Gastrocnemius medialis (tissue), 4 donors: ENCODE measurements at regions not wholly inside any gene's neighbourhood (a gene's known extent, or its start where the extent isn't known, plus 50 kb on each side); places are given as distances from the start of the nearest gene placed in this dataset.

Source experiments
- ATAC-seq, 2 donors: fragments of 150-250 bp; one replicate each; pipeline ENCODE4 v1.9.1; 2016
- DNase-seq, 2 donors: peaks; one replicate each; pipeline ENCODE4 v3.0.0-alpha.2; 2019
- H3K27ac ChIP-seq, 4 donors: fragments of 200-600 bp; sonication (generic); 1 replicate in 1 of 4; 2 replicates in 3 of 4; pipeline ENCODE4 v1.5.1; 2016 to 2018; ENCODE audit warnings: mild to moderate bottlenecking in 2 of 4, moderate library complexity in 1 of 4
- H3K27me3 ChIP-seq, 3 donors: fragments of 200-600 bp; sonication (generic) in 2 of 3; 1 replicate in 1 of 3; 2 replicates in 2 of 3; pipeline versions ENCODE4 v1.5.1 to v1.6.0; 2016 to 2019; ENCODE audit warnings: mild to moderate bottlenecking in 1 of 3, moderate library complexity in 1 of 3
- H3K36me3 ChIP-seq, 2 donors: fragments of 200-600 bp; sonication (generic) in 1 of 2; one replicate each; pipeline ENCODE4 v1.5.1; 2017 to 2018
- H3K4me1 ChIP-seq, 2 donors: fragments of 200-600 bp; sonication (generic) in 1 of 2; one replicate each; pipeline ENCODE4 v1.5.1; 2016 to 2017; ENCODE audit warnings: mild to moderate bottlenecking in 2 of 2
- H3K4me3 ChIP-seq, 4 donors: fragments of 200-600 bp; sonication (generic) in 3 of 4; 1 replicate in 1 of 4; 2 replicates in 3 of 4; pipeline ENCODE4 v1.5.1; 2016 to 2019; ENCODE audit warnings: mild to moderate bottlenecking in 2 of 4
- H3K9me3 ChIP-seq, 3 donors: fragments of 200-600 bp; sonication (generic) in 2 of 3; 1 replicate in 1 of 3; 2 replicates in 2 of 3; pipeline ENCODE4 v1.5.1; 2016 to 2019
- POLR2A ChIP-seq, 2 donors: fragments of 450-650 bp; IDR thresholded peaks; one replicate each; pipeline ENCODE4 v1.6.1; 2017; ENCODE audit warnings: antibody characterized with exemption in 2 of 2, mild to moderate bottlenecking in 2 of 2, moderate library complexity in 2 of 2
- in situ Hi-C, 4 donors: fragments of 200-750 bp; cut with MboI; loops; one replicate each; pipeline versions ENCODE4 v1.15.0 to v1.8.0; 2017; ENCODE audit warnings: low sequenced_read_pairs in 4 of 4
- intact Hi-C: fragments of 100-400 bp; cut with DNase I; formaldehyde crosslinking; loops from one replicate; pipeline ENCODE4 v1.15.1; 2023; ENCODE audit warnings: low total_unique reads
- TF ChIP-seq, protein P1 (sequence below), 5 experiments: fragments of 450-650 bp in 3 of 5; fragments of 200-600 bp in 2 of 5; sonication (generic) in 2 of 5; IDR thresholded peaks in 4 of 5; conservative IDR thresholded peaks in 1 of 5; 1 replicate in 4 of 5; 2 replicates in 1 of 5; pipeline ENCODE4 v1.5.1; 2016 to 2019; ENCODE audit warnings: antibody characterized with exemption in 5 of 5, mild to moderate bottlenecking in 3 of 5, moderate library complexity in 3 of 5

DNA sequence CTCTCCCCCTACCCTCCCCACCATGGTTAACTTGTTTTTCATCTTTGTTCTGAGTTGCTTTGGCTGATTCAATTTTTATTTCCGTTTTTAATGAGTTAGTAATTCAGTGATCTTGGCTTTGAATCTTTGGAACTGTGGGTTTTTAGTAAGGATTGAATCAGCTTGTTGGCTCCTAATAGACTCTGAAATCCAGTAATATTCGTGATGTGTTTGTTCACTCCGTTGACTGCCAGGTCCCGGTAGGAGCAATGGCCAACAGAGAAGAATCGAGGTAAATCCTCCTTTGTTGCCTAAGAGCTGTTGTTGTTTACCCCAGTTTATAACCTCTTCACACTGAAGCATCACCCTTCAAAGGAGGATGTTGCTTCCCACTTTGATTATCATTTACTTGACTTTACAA, 92.7 kb downstream of the PCSK1 start:
- peak overlapping the region; percentile 77 to 89 (median 85) for H3K27ac ChIP-seq
- DNase-seq (no peak), ATAC-seq (no peak)
- no peaks in the 10 kb centered on the region for H3K9me3 ChIP-seq
- no peak overlapping the region for H3K4me3 ChIP-seq
- no peaks in the 10 kb centered on the region for H3K36me3 ChIP-seq
- no peaks in the 10 kb centered on the region for H3K27me3 ChIP-seq
- TF ChIP-seq POLR2A (IDR thresholded peaks at IDR 0.05) = no peak
- TF ChIP-seq, protein P1, sequence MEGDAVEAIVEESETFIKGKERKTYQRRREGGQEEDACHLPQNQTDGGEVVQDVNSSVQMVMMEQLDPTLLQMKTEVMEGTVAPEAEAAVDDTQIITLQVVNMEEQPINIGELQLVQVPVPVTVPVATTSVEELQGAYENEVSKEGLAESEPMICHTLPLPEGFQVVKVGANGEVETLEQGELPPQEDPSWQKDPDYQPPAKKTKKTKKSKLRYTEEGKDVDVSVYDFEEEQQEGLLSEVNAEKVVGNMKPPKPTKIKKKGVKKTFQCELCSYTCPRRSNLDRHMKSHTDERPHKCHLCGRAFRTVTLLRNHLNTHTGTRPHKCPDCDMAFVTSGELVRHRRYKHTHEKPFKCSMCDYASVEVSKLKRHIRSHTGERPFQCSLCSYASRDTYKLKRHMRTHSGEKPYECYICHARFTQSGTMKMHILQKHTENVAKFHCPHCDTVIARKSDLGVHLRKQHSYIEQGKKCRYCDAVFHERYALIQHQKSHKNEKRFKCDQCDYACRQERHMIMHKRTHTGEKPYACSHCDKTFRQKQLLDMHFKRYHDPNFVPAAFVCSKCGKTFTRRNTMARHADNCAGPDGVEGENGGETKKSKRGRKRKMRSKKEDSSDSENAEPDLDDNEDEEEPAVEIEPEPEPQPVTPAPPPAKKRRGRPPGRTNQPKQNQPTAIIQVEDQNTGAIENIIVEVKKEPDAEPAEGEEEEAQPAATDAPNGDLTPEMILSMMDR (IDR thresholded peaks at IDR 0.05 in 4 of 5, conservative IDR thresholded peaks at IDR 0.05 in 1 of 5) = no peak
- intact Hi-C loops = loop anchor here (10.0 kb wide), 1 partner anchor 824 kb away; no protein-coding TSS in a partner anchor
- in situ Hi-C loops = loop anchor here (5.0 to 25.0 kb wide), 6 partner anchors 257 to 703 kb away; partner anchors contain the start of genes ELL2 (in 2 of the 4) and RFESD (in 1 of the 4)
- peaks cover 32 to 46% of the 10 kb centered on the region in 2 donors for H3K4me1 ChIP-seq

- no peak for ATAC-seq
- in situ Hi-C loops (loop anchor here (5.0 to 25.0 kb wide), 13 partner anchors 257 to 703 kb away; partner anchors contain the start of genes ELL2 (in 4 of the 4) and RFESD (in 1 of the 4)), intact Hi-C loops (loop anchor here (1.0 to 10.0 kb wide), 4 partner anchors 613 to 825 kb away; partner anchors contain the start of genes ARSK and RFESD)
- TF ChIP-seq POLR2A (IDR thresholded peaks at IDR 0.05) = no peak
- TF ChIP-seq, protein P1 (IDR thresholded peaks at IDR 0.05 in 4 of 5, conservative IDR thresholded peaks at IDR 0.05 in 1 of 5) = no peak
- H3K9me3 ChIP-seq = no peaks in the 10 kb centered on the region
- H3K36me3 ChIP-seq = no peaks in the 10 kb centered on the region
- H3K4me1 ChIP-seq = peaks cover 32 to 46% of the 10 kb centered on the region in 2 donors
- DNase-seq = no peak
- H3K27me3 ChIP-seq = no peaks in the 10 kb centered on the region
- no peak overlapping the region for H3K4me3 ChIP-seq
- H3K27ac ChIP-seq = peak overlapping the region; percentile 77 to 89 (median 85)
These were observed 93.2 kb downstream of the PCSK1 start for GRCh38 chr5:96339862-96340261.

DNA sequence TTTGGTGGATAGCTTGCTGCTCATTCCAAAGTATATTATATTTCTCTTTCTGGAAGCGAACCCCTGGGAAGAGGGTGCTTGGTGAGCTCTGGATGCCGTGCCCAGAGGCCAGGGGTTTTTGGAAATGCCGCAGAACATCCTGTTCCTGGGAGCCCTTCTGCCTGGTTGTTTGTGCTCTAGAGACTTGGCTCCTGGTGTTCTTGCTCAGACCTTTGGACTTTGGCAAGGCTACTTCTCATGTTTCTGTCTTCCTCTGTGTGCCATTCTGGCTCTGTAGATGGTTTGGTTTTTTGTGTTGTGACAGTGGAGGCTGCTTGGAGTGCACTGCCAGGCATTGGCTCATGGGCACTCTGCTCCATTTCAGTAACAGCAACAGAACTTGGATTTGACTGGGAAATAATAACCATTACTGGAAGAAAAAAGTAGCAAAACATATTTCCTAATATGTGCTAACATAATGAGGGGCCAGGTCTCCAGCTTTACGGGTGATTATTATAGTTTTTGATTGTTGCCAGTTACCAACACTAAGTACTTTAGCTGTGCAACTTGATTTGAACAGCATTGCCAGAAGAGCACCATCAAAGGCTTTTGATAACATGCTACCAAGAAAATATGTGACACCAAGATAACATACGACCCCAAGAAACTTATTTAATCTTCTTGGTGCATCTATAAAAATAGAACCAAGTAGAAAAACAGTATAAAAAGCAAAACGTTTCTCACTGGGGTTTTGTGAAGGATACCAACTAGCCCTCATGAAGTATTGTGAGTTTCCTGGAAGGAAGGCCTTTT, 94.2 kb downstream of the PCSK1 start:
- in situ Hi-C loops (loop anchor here (5.0 to 25.0 kb wide), 11 partner anchors 374 to 702 kb away; partner anchors contain the start of genes ELL2 (in 4 of the 4) and RFESD (in 1 of the 4)), intact Hi-C loops (loop anchor here (1.0 to 5.0 kb wide), 5 partner anchors 323 to 782 kb away; partner anchors contain the start of genes ARSK, CAST and RFESD)
- Histone ChIP-seq H3K27ac (peak overlapping the region; percentile 77 to 89 (median 85)), H3K27me3 (no peaks in the 10 kb centered on the region), H3K4me3 (no peak overlapping the region), H3K36me3 (no peaks in the 10 kb centered on the region), H3K9me3 (no peaks in the 10 kb centered on the region), H3K4me1 (peaks cover 32 to 46% of the 10 kb centered on the region in 2 donors)
- ATAC-seq = peak; percentile 94 to 95
- TF ChIP-seq, protein P1 (IDR thresholded peaks at IDR 0.05 in 4 of 5, conservative IDR thresholded peaks at IDR 0.05 in 1 of 5) = no peak
- TF ChIP-seq POLR2A (IDR thresholded peaks at IDR 0.05) = peak; percentile 9 to 49
- DNase-seq = peak; percentile 80 to 86

DNA sequence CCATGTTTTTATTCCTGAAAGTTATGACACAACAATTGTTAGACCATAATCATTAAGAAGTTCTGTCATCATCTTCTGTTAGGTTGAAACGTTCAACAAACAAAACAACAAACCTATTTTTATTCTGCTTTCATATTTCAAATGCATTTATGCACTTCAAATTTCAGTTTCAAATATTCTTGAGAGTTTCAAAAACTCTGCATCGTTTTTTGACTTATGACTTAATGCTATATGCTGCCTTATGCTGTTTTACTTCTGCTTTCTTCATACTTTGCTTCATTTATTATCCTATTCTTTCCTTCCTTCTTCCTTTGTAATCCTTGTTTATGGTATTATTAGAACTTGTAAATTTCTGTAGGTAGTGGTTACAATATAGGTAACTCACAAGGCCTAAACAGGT, 95.0 kb downstream of the PCSK1 start:
- Histone ChIP-seq H3K36me3 (no peaks in the 10 kb centered on the region), H3K27me3 (no peaks in the 10 kb centered on the region), H3K4me1 (peaks cover 32 to 46% of the 10 kb centered on the region in 2 donors), H3K4me3 (no peak overlapping the region), H3K27ac (peak overlapping the region; percentile 77 to 89 (median 85)), H3K9me3 (no peaks in the 10 kb centered on the region)
- DNase-seq = no peak
- ATAC-seq = no peak
- in situ Hi-C loops (loop anchor here (5.0 to 25.0 kb wide), 11 partner anchors 373 to 701 kb away; partner anchors contain the start of genes ELL2 (in 4 of the 4) and RFESD (in 1 of the 4)), intact Hi-C loops (loop anchor here (1.0 to 5.0 kb wide), 4 partner anchors 324 to 781 kb away; partner anchors contain the start of genes ARSK and CAST)
- TF ChIP-seq, protein P1 (IDR thresholded peaks at IDR 0.05 in 4 of 5, conservative IDR thresholded peaks at IDR 0.05 in 1 of 5) = no peak
- no peak for TF ChIP-seq POLR2A (IDR thresholded peaks at IDR 0.05)
